ENCODE measurements at regions not wholly inside any gene's neighbourhood (a gene's known extent, or its start where the extent isn't known, plus 50 kb on each side); places are given as distances from the start of the nearest gene placed in this dataset.
A peak's percentile ranks its signal among the peaks of the same experiment; 100 is the strongest.

- ATAC-seq (no peak), DNase-seq (no peak)
- Histone ChIP-seq H3K4me1 (peaks cover 0 to 38% (median 18%) of the 10 kb centered on the region in 12 donors), H3K9me3 (no peaks in the 10 kb centered on the region), H3K36me3 (no peaks in the 10 kb centered on the region), H3K4me3 (no peak overlapping the region), H3K27ac (peak overlapping the region in 11 of 12 donors; percentile 11 to 79 (median 52)), H3K27me3 (no peaks in the 10 kb centered on the region)
- intact Hi-C loops (cut with DNase I): no loop called here
- TF ChIP-seq CTCF (IDR thresholded peaks at IDR 0.05): no peak
- TF ChIP-seq POLR2A (IDR thresholded peaks at IDR 0.05): no peak
- WGBS, 4 donors: 67 to 90% (median 72%) methylated on average over 13 of the region's 13 CpGs
These were observed 472.2 kb downstream of the SOX6 start for GRCh38 chr11:15884141-15884540.

- Histone ChIP-seq H3K27me3 (no peaks in the 10 kb centered on the region), H3K4me3 (no peak overlapping the region), H3K9me3 (no peaks in the 10 kb centered on the region), H3K27ac (peak overlapping the region in 9 of 12 donors; percentile 31 to 67 (median 46)), H3K36me3 (no peaks in the 10 kb centered on the region), H3K4me1 (peaks cover 0 to 38% (median 18%) of the 10 kb centered on the region in 12 donors)
- TF ChIP-seq CTCF (IDR thresholded peaks at IDR 0.05) (no peak), POLR2A (IDR thresholded peaks at IDR 0.05) (no peak)
- ATAC-seq: peak; percentile 10 to 45 (median 32)
- intact Hi-C loops (cut with DNase I): no loop called here
- DNase-seq: peak in 1 of 5 donors; percentile 30
- 63 to 72% (median 70%) methylated on average over 6 of the region's 6 CpGs for WGBS, 4 donors
These were observed 471.4 kb downstream of the SOX6 start for GRCh38 chr11:15884777-15885540.

GRCh38 chr11:15885854-15886253 is 470.5 kb downstream of the SOX6 start:
- no peak for ATAC-seq
- DNase-seq: no peak
- Histone ChIP-seq H3K9me3 (no peaks in the 10 kb centered on the region), H3K27ac (no peak overlapping the region), H3K4me3 (no peak overlapping the region), H3K4me1 (peaks cover 0 to 38% (median 18%) of the 10 kb centered on the region in 12 donors), H3K27me3 (no peaks in the 10 kb centered on the region), H3K36me3 (no peaks in the 10 kb centered on the region)
- intact Hi-C loops (cut with DNase I): no loop called here
- 86 to 91% (median 90%) methylated on average over 5 of the region's 5 CpGs for WGBS, 4 donors
- no peak for TF ChIP-seq POLR2A (IDR thresholded peaks at IDR 0.05)
- TF ChIP-seq CTCF (IDR thresholded peaks at IDR 0.05): no peak

- no peak for ATAC-seq
- 92 to 96% (median 93%) methylated on average over 4 of the region's 4 CpGs for WGBS, 4 donors
- no peak for TF ChIP-seq POLR2A (IDR thresholded peaks at IDR 0.05)
- TF ChIP-seq CTCF (IDR thresholded peaks at IDR 0.05): no peak
These were observed 470.0 kb downstream of the SOX6 start for GRCh38 chr11:15886299-15886698.

More at GRCh38 chr11:15886299-15886698, 470.0 kb downstream of the SOX6 start:
- Histone ChIP-seq H3K4me3 (no peak overlapping the region), H3K36me3 (no peaks in the 10 kb centered on the region), H3K9me3 (no peaks in the 10 kb centered on the region), H3K27me3 (no peaks in the 10 kb centered on the region), H3K4me1 (peaks cover 0 to 38% (median 18%) of the 10 kb centered on the region in 12 donors), H3K27ac (no peak overlapping the region)
- DNase-seq: no peak
- intact Hi-C loops (cut with DNase I): no loop called here
